Keratinocyte (primary cell): ENCODE measurements at regions not wholly inside any gene's neighbourhood (a gene's known extent, or its start where the extent isn't known, plus 50 kb on each side); places are given as distances from the start of the nearest gene placed in this dataset.

Source experiments
- DNase-seq: peaks from one replicate; pipeline ENCODE4 v3.0.0-alpha.2; 2011; ENCODE audit warnings: low read depth, missing footprints, low spot score
- FAIRE-seq: peaks from 2 replicates; lab custom pipeline; 2011; peaks lifted over from hg19 to GRCh38; lab: Jason Lieb, UNC
- H2AFZ ChIP-seq: 2 replicates; pipeline ENCODE4 v1.6.0; 2012; ENCODE audit warnings: low read length, control low read depth, inconsistent platforms; ENCODE audit not compliant: control insufficient read depth
- H3K27ac ChIP-seq: 2 replicates; pipeline ENCODE4 v1.5.1; 2011; ENCODE audit warnings: low read length; ENCODE audit not compliant: control insufficient read depth, insufficient read depth
- H3K27me3 ChIP-seq: 3 replicates; pipeline ENCODE4 v1.6.0; 2011; ENCODE audit warnings: low read length; ENCODE audit not compliant: control insufficient read depth, insufficient read depth; ENCODE audit errors: extremely low read depth
- H3K36me3 ChIP-seq, 2 experiments: 2 replicates in 1 of 2; 3 replicates in 1 of 2; pipeline ENCODE4 v1.5.1; 2011; ENCODE audit warnings: low read length in 2 of 2, mild to moderate bottlenecking in 1 of 2; ENCODE audit not compliant: control insufficient read depth in 2 of 2, insufficient read depth in 2 of 2; ENCODE audit errors: extremely low read depth in 1 of 2
- H3K4me1 ChIP-seq: 3 replicates; pipeline ENCODE4 v1.5.1; 2011; ENCODE audit warnings: low read length; ENCODE audit not compliant: control insufficient read depth, insufficient read depth; ENCODE audit errors: extremely low read depth
- H3K4me2 ChIP-seq: 3 replicates; pipeline ENCODE4 v1.6.0; 2011; ENCODE audit warnings: low read depth, low read length; ENCODE audit not compliant: control insufficient read depth, insufficient read depth; ENCODE audit errors: extremely low read depth
- H3K4me3 ChIP-seq, 3 experiments: fragments of 200-600 bp in 1 of 3; sonication (generic) in 1 of 3; 2 replicates in 2 of 3; 3 replicates in 1 of 3; pipeline ENCODE4 v1.5.1; 2011 to 2016; ENCODE audit warnings: low read length in 3 of 3, mild to moderate bottlenecking in 3 of 3, control low read depth in 2 of 3, inconsistent platforms in 1 of 3, low read depth in 1 of 3, mixed read lengths in 1 of 3, mixed run types in 1 of 3, moderate library complexity in 1 of 3; ENCODE audit not compliant: control insufficient read depth in 2 of 3, insufficient read depth in 2 of 3; ENCODE audit errors: extremely low read depth in 1 of 3
- H3K79me2 ChIP-seq: 2 replicates; pipeline ENCODE4 v1.6.0; 2012; ENCODE audit warnings: low read length; ENCODE audit not compliant: control insufficient read depth, insufficient read depth
- H3K9ac ChIP-seq: 3 replicates; pipeline ENCODE4 v1.6.0; 2011; ENCODE audit warnings: low read length; ENCODE audit not compliant: control insufficient read depth, insufficient read depth; ENCODE audit errors: extremely low read depth
- H3K9me1 ChIP-seq: 3 replicates; pipeline ENCODE4 v1.6.0; 2011; ENCODE audit warnings: low read length; ENCODE audit not compliant: control insufficient read depth, insufficient read depth; ENCODE audit errors: extremely low read depth
- H3K9me3 ChIP-seq: 2 replicates; pipeline ENCODE4 v1.5.1; 2012; ENCODE audit warnings: low read depth, low read length; ENCODE audit not compliant: control insufficient read depth
- H4K20me1 ChIP-seq: 3 replicates; pipeline ENCODE4 v1.6.0; 2011; ENCODE audit warnings: low read length; ENCODE audit not compliant: control insufficient read depth, insufficient read depth; ENCODE audit errors: extremely low read depth
- CTCF ChIP-seq, 3 experiments: IDR thresholded peaks in 1 of 3; conservative IDR thresholded peaks in 1 of 3; optimal IDR thresholded peaks in 1 of 3; 2 replicates in 2 of 3; 3 replicates in 1 of 3; pipeline versions ENCODE3 to v1.5.1; 2011; ENCODE audit warnings: low read length in 3 of 3, mild to moderate bottlenecking in 3 of 3, moderate library complexity in 2 of 3, control low read depth in 1 of 3, inconsistent platforms in 1 of 3; ENCODE audit not compliant: insufficient read depth in 2 of 3; ENCODE audit errors: extremely low read depth in 1 of 3
- EZH2 ChIP-seq: IDR thresholded peaks from one replicate; pipeline ENCODE4 v1.6.1; 2012; ENCODE audit warnings: inconsistent platforms, mild to moderate bottlenecking, low read length, moderate library complexity
- dilution Hi-C: fragments of 300-500 bp; cut with MboI; formaldehyde crosslinking; loops from one replicate; pipeline ENCODE4 v1.7.0; 2020; ENCODE audit warnings: low sequenced_read_pairs; ENCODE audit not compliant: extremely low pct_ligation_motif_present

GRCh38 chr17:72380737-72381136 lies 259.9 kb downstream of the SOX9 start:
- Histone ChIP-seq H3K27ac (no peak overlapping the region), H3K36me3 (no peaks in the 10 kb centered on the region), H3K27me3 (peaks cover 2% of the 10 kb centered on the region), H3K4me1 (peaks cover 3% of the 10 kb centered on the region), H3K9ac (no peak overlapping the region), H3K79me2 (no peaks in the 10 kb centered on the region), H3K9me3 (no peaks in the 10 kb centered on the region), H4K20me1 (no peaks in the 10 kb centered on the region), H3K4me3 (no peak overlapping the region), H2AFZ (no peak overlapping the region), H3K9me1 (no peaks in the 10 kb centered on the region), H3K4me2 (no peak overlapping the region)
- TF ChIP-seq CTCF (optimal IDR thresholded peaks at IDR 0.05 in 1 of 3, IDR thresholded peaks at IDR 0.05 in 1 of 3, conservative IDR thresholded peaks at IDR 0.05 in 1 of 3; ENCODE audit: extremely low read depth in 1 of 3, insufficient read depth in 2 of 3, low read length in 3 of 3): no peak
- no peak for TF ChIP-seq EZH2
- dilution Hi-C loops: no loop called here
- no peak for FAIRE-seq
- DNase-seq: no peak

- H3K9ac ChIP-seq: no peak overlapping the region
- H3K4me3 ChIP-seq: no peak overlapping the region
- no peaks in the 10 kb centered on the region for H3K9me1 ChIP-seq
- no peak overlapping the region for H3K27ac ChIP-seq
- H4K20me1 ChIP-seq: no peaks in the 10 kb centered on the region
- no peaks in the 10 kb centered on the region for H3K27me3 ChIP-seq
- H3K4me1 ChIP-seq: peaks cover 11% of the 10 kb centered on the region
- no peaks in the 10 kb centered on the region for H3K9me3 ChIP-seq
- DNase-seq (no peak), FAIRE-seq (no peak)
- H3K4me2 ChIP-seq: no peak overlapping the region
- dilution Hi-C loops: no loop called here
- TF ChIP-seq CTCF (optimal IDR thresholded peaks at IDR 0.05 in 1 of 3, IDR thresholded peaks at IDR 0.05 in 1 of 3, conservative IDR thresholded peaks at IDR 0.05 in 1 of 3; ENCODE audit: extremely low read depth in 1 of 3, insufficient read depth in 2 of 3, low read length in 3 of 3) (no peak), EZH2 (no peak)
- H3K36me3 ChIP-seq: no peaks in the 10 kb centered on the region
- no peaks in the 10 kb centered on the region for H3K79me2 ChIP-seq
- no peak overlapping the region for H2AFZ ChIP-seq
Measured at GRCh38 chr17:72381597-72382397, 261.0 kb downstream of the SOX9 start.
